Activated CD4-positive, alpha-beta T cell treated with anti-CD3 and anti-CD28 coated beads, Interleukin-2, amount 50 U/mL, for 1 hour (primary cell): ENCODE measurements at regions not wholly inside any gene's neighbourhood (a gene's known extent, or its start where the extent isn't known, plus 50 kb on each side); places are given as distances from the start of the nearest gene placed in this dataset.
A peak's percentile ranks its signal among the peaks of the same experiment; 100 is the strongest.
"Not testable (repeated sequence)": the region's sequence is repeated elsewhere in the genome, so short reads cannot be mapped to it uniquely, and the experiment has no call there.

Source experiments
- DNase-seq: peaks from one replicate; pipeline ENCODE4 v3.0.0-alpha.2; 2020

GRCh38 chr1:234782791-234783190 is 172.8 kb upstream of the IRF2BP2 start:
- no peak for DNase-seq

GRCh38 chr1:234782105-234782751 is 172.2 kb upstream of the IRF2BP2 start:
- DNase-seq = no peak

GRCh38 chr1:234781241-234782065 is 171.5 kb upstream of the IRF2BP2 start:
- no peak for DNase-seq

- DNase-seq = no peak
Measured at GRCh38 chr1:234780531-234781162, 170.7 kb upstream of the IRF2BP2 start.

GRCh38 chr1:234780112-234780511 is 170.1 kb upstream of the IRF2BP2 start:
- no peak for DNase-seq

- not testable (repeated sequence) for DNase-seq
Measured at GRCh38 chr1:234779600-234779999, 169.6 kb upstream of the IRF2BP2 start.

- DNase-seq = no peak
Measured at GRCh38 chr1:234779160-234779538, 169.2 kb upstream of the IRF2BP2 start.

GRCh38 chr1:234778221-234779159 is 168.5 kb upstream of the IRF2BP2 start:
- no peak for DNase-seq

GRCh38 chr1:234777856-234778220 is 167.9 kb upstream of the IRF2BP2 start:
- no peak for DNase-seq

GRCh38 chr1:234776876-234777855 is 167.2 kb upstream of the IRF2BP2 start:
- DNase-seq = no peak

GRCh38 chr1:234776256-234776875 is 166.4 kb upstream of the IRF2BP2 start:
- DNase-seq = no peak

GRCh38 chr1:234775477-234776246 is 165.7 kb upstream of the IRF2BP2 start:
- DNase-seq = no peak

GRCh38 chr1:234774971-234775370 is 165.0 kb upstream of the IRF2BP2 start:
- DNase-seq = no peak

- DNase-seq = no peak
Measured at GRCh38 chr1:234773936-234774677, 164.1 kb upstream of the IRF2BP2 start.

GRCh38 chr1:234772345-234773147 is 162.6 kb upstream of the IRF2BP2 start:
- peak; percentile 81 for DNase-seq

GRCh38 chr1:234771642-234772344 is 161.8 kb upstream of the IRF2BP2 start:
- no peak for DNase-seq

GRCh38 chr1:234770924-234771540 is 161.1 kb upstream of the IRF2BP2 start:
- no peak for DNase-seq
